ENCODE measurements at regions not wholly inside any gene's neighbourhood (a gene's known extent, or its start where the extent isn't known, plus 50 kb on each side); places are given as distances from the start of the nearest gene placed in this dataset.

DNA sequence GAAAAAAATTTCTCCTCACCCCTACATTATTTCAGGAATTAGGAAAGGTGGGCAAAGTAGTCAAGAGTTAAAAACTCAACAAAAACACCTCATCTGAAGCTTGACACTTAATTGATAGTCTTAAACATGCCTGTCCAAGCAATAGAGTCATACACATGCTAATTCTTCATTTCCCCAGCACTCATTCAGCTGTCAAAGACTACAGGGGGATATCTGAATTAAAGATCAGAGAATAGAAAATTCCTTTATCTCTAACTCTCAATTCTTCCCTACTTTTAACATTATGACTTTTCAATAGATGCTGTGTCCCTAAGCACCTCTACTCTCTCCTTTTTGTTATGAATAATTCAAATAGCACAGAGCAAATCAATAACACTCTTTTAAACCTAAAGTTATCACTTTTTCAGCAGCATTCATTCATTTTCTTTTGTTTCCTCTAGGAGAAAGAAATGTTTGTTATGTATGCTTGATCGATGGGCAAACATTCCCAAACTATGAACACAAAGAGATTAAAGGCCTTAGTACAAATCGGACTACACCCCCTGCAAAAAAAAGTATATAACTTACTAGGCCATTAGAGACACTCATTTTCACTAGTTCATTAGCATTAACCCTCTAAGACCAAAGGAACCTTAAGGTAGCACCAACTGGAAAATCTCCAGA lies 94.9 kb upstream of the SPTLC3 start:
- H3K79me2 ChIP-seq (ENCODE audit: control insufficient read depth, insufficient read depth, low read length): no peaks in the 10 kb centered on the region
- FAIRE-seq: no peak
- intact Hi-C loops (cut with micrococcal nuclease): no loop called here
- WGBS (ENCODE audit: insufficient coverage, low coverage, missing lambda C conversion rate): 11% methylated on average over 2 of the region's 2 CpGs
- H3K4me1 ChIP-seq (replicated peaks in 1 of 2; ENCODE audit: control insufficient read depth in 2 of 2, insufficient read depth in 2 of 2, low read length in 2 of 2): no peaks in the 10 kb centered on the region
- H3K27ac ChIP-seq (ENCODE audit: extremely low read depth, low read depth, low read length): no peak overlapping the region
- ChIA-PET CTCF (ENCODE audit: low intra/inter-chr PET ratio) (no interaction called here), POLR2A (no interaction called here)
- no peaks in the 10 kb centered on the region for H3K36me3 ChIP-seq (ENCODE audit: control insufficient read depth, insufficient read depth, low read length)
- no peaks in the 10 kb centered on the region for H3K9me1 ChIP-seq (ENCODE audit: control insufficient read depth, insufficient read depth, low read length)
- no peak for TF ChIP-seq EWSR1 (IDR thresholded peaks at IDR 0.05; ENCODE audit: borderline replicate concordance, low read depth, partially characterized antibody)
- no peak for TF ChIP-seq BRF2 (IDR thresholded peaks at IDR 0.05; ENCODE audit: borderline replicate concordance, insufficient read depth, insufficient read length)
- TF ChIP-seq ZNF586 (CRISPR knock-in tag; conservative IDR thresholded peaks at IDR 0.05): no peak
- no peak for TF ChIP-seq ZKSCAN1 (IDR thresholded peaks at IDR 0.05; ENCODE audit: low read depth, low read length)
- TF ChIP-seq ZNF830 (CRISPR knock-in tag; IDR thresholded peaks at IDR 0.05): no peak
- no peak for TF ChIP-seq ZSCAN32 (CRISPR knock-in tag; IDR thresholded peaks at IDR 0.05)
- no peak for TF ChIP-seq ZNF584 (CRISPR knock-in tag; IDR thresholded peaks at IDR 0.05; ENCODE audit: low read depth)
- TF ChIP-seq, protein P1, sequence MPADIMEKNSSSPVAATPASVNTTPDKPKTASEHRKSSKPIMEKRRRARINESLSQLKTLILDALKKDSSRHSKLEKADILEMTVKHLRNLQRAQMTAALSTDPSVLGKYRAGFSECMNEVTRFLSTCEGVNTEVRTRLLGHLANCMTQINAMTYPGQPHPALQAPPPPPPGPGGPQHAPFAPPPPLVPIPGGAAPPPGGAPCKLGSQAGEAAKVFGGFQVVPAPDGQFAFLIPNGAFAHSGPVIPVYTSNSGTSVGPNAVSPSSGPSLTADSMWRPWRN (IDR thresholded peaks at IDR 0.05; ENCODE audit: low read depth): no peak
- no peak for TF ChIP-seq ZNF12 (CRISPR knock-in tag; IDR thresholded peaks at IDR 0.05)
- TF ChIP-seq C11orf30 (IDR thresholded peaks at IDR 0.05; ENCODE audit: low read depth): no peak
- TF ChIP-seq E2F3 (CRISPR knock-in tag; IDR thresholded peaks at IDR 0.05): no peak
- no peak for TF ChIP-seq ZZZ3 (IDR thresholded peaks at IDR 0.05)
- TF ChIP-seq ESRRA (IDR thresholded peaks at IDR 0.05; ENCODE audit: borderline replicate concordance, low read depth): no peak
- TF ChIP-seq KDM2B (CRISPR knock-in tag; IDR thresholded peaks at IDR 0.05): no peak
- TF ChIP-seq TCF3 (CRISPR knock-in tag; IDR thresholded peaks at IDR 0.05): no peak
- no peak for TF ChIP-seq CBFA2T2 (conservative IDR thresholded peaks at IDR 0.05)
- TF ChIP-seq ZSCAN29 (IDR thresholded peaks at IDR 0.05): no peak
- TF ChIP-seq STAG1 (CRISPR knock-in tag; IDR thresholded peaks at IDR 0.05; ENCODE audit: borderline replicate concordance): no peak
- TF ChIP-seq ZFX (CRISPR knock-in tag; IDR thresholded peaks at IDR 0.05): no peak
- H3K27me3 ChIP-seq (ENCODE audit: control insufficient read depth in 2 of 2, insufficient read depth in 2 of 2, low read length in 2 of 2): no peaks in the 10 kb centered on the region
- H3K9me3 ChIP-seq (replicated peaks; ENCODE audit: control insufficient read depth, insufficient read depth, low read depth, low read length): no peaks in the 10 kb centered on the region
- H3K4me2 ChIP-seq (ENCODE audit: insufficient read depth, low read length): no peak overlapping the region
- no TSS peak for BruUV-seq (replicated peaks)
- no peak for ATAC-seq
- no peak overlapping the region for H2AFZ ChIP-seq (ENCODE audit: low read depth, low read length)
- no peaks in the 10 kb centered on the region for H4K20me1 ChIP-seq (replicated peaks; ENCODE audit: control insufficient read depth, insufficient read depth, low read length)
- no peak overlapping the region for H3K9ac ChIP-seq (ENCODE audit: insufficient read depth in 1 of 2, low read depth in 2 of 2, low read length in 2 of 2)
- no peak for DNase-seq (ENCODE audit: extremely low read depth in 1 of 4, low spot score in 3 of 4)
- in situ Hi-C loops (cut with MboI): no loop called here
- H3K4me3 ChIP-seq: no peak overlapping the region
